Body of pancreas (tissue), 4 donors: ENCODE measurements at regions not wholly inside any gene's neighbourhood (a gene's known extent, or its start where the extent isn't known, plus 50 kb on each side); places are given as distances from the start of the nearest gene placed in this dataset.

Source experiments
- CTCF ChIP-seq, 7 experiments: fragments of 450-650 bp in 4 of 7; fragments of 200-600 bp in 3 of 7; sonication (generic) in 3 of 7; IDR thresholded peaks; one replicate each; pipeline ENCODE4 v1.5.1; 2016 to 2019; ENCODE audit warnings: antibody characterized with exemption in 7 of 7
- POLR2A ChIP-seq, 3 donors: fragments of 450-650 bp; IDR thresholded peaks; one replicate each; pipeline ENCODE4 v1.6.1; 2016; ENCODE audit warnings: antibody characterized with exemption in 3 of 3, mild to moderate bottlenecking in 2 of 3

GRCh38 chr2:123687064-123687463 lies 338.0 kb upstream of the CNTNAP5 start:
- TF ChIP-seq CTCF (IDR thresholded peaks at IDR 0.05) (no peak), POLR2A (IDR thresholded peaks at IDR 0.05) (no peak)
